HG02884 (cell line): ENCODE measurements at regions not wholly inside any gene's neighbourhood (a gene's known extent, or its start where the extent isn't known, plus 50 kb on each side); places are given as distances from the start of the nearest gene placed in this dataset.
"Not testable (repeated sequence)": the region's sequence is repeated elsewhere in the genome, so short reads cannot be mapped to it uniquely, and the experiment has no call there.

ENCODE experiments used
- ATAC-seq: cut with Tn5 transposase; IDR thresholded peaks from one replicate; pipeline ENCODE4 v1.9.1; 2021; ENCODE audit warnings: mild to moderate bottlenecking, moderate library complexity; ENCODE audit not compliant: unreplicated experiment

DNA sequence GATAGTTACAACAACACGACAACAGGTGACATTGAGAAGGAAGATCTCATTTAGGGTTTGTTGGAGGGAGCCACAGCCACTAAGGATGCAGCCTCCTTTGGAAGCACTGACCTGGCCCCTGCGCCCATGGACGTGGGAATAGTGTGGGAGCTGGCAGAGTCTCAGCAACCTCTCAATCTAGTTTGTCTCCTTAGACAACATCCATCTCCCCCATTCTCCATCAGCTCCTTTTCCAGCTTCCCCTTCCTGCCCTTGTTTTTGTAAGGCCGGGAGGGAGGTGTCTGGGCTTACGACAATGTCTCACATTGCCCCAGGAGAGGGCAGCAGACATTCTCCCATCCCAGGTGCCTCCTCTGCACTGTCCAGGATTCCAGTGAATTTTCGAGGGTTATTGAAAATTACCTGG is 170.2 kb upstream of the PZP start:
- ATAC-seq: no peak

DNA sequence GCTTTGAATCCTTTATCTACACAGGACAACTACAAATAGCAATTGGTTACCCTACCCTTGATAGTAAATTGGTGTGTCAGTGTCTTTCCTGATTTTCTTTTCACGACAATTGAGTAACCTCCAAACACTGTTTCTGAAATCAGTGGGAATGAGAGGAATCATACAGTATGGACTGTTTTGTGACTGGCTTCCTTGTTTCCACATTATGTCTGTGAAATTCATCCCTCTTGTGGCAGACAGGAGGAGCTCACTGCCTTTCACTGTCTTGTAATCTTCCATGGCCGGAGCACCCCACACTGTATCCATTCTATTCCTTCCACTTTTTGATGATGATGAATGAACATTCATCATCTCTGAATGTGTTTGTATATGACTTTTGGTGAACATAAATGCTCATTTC is 164.0 kb upstream of the PZP start:
- no peak for ATAC-seq

DNA sequence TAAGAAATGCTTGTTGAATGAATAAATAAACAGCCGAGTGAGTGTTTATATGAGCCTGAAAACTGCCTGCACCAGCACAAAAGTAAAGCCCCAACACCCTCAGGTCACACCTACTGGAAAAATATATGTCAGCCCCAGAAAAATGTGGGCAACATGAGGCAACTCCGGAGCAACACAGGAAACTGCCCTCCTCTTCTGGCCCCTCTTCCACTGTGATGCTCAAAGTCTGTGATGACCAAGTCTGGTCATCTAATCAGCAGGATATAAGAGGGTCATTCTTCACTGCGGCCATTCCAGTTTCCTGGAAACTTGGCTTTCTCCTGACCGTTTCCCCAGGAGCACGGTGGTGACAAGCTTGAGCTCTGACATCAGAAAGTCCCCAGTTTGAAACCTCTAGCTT is 159.6 kb upstream of the PZP start:
- ATAC-seq: no peak

GRCh38 chr12:9367201-9367600 is 159.0 kb upstream of the PZP start:
- no peak for ATAC-seq

- no peak for ATAC-seq
These were observed 157.1 kb upstream of the PZP start for GRCh38 chr12:9365296-9365695.

- ATAC-seq: peak; percentile 88
These were observed 156.3 kb upstream of the PZP start for GRCh38 chr12:9364224-9365176.

- ATAC-seq: no peak
These were observed 154.9 kb upstream of the PZP start for GRCh38 chr12:9363145-9363544.

DNA sequence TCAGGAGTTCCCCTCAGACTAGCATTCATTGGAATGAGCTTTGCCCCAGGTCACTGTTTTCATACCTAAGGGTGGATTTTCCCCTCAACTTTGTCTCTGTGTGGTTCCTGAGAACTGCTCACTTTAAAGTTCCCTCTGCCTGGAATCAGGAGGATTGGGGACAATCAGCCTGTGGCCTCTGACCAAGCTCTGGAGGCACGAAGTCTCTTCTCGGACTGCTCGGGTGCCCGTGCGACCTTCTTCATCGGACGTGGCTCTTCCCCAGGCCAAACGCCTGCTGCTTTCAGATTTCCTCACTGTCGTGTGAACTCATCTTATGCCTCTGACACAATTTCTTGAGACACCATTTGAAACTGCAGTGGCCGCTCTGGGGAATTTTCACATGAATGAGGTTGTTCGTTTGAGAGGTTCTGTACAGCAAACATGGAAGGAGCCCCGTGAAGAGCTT is 153.7 kb upstream of the PZP start:
- no peak for ATAC-seq

- ATAC-seq: not testable (repeated sequence)
These were observed 146.0 kb upstream of the PZP start for GRCh38 chr12:9354009-9354754.

- no peak for ATAC-seq
These were observed 142.9 kb upstream of the PZP start for GRCh38 chr12:9351136-9351535.

GRCh38 chr12:9349888-9350885 is 142.0 kb upstream of the PZP start:
- ATAC-seq: no peak

- ATAC-seq: no peak
These were observed 140.8 kb upstream of the PZP start for GRCh38 chr12:9348906-9349518.

GRCh38 chr12:9347328-9348127 is 139.3 kb upstream of the PZP start:
- no peak for ATAC-seq

GRCh38 chr12:9346866-9347327 is 138.7 kb upstream of the PZP start:
- no peak for ATAC-seq

- no peak for ATAC-seq
These were observed 137.0 kb upstream of the PZP start for GRCh38 chr12:9345171-9345570.

GRCh38 chr12:9344541-9344940 is 136.3 kb upstream of the PZP start:
- ATAC-seq: no peak

- no peak for ATAC-seq
These were observed 135.5 kb upstream of the PZP start for GRCh38 chr12:9343731-9344130.

DNA sequence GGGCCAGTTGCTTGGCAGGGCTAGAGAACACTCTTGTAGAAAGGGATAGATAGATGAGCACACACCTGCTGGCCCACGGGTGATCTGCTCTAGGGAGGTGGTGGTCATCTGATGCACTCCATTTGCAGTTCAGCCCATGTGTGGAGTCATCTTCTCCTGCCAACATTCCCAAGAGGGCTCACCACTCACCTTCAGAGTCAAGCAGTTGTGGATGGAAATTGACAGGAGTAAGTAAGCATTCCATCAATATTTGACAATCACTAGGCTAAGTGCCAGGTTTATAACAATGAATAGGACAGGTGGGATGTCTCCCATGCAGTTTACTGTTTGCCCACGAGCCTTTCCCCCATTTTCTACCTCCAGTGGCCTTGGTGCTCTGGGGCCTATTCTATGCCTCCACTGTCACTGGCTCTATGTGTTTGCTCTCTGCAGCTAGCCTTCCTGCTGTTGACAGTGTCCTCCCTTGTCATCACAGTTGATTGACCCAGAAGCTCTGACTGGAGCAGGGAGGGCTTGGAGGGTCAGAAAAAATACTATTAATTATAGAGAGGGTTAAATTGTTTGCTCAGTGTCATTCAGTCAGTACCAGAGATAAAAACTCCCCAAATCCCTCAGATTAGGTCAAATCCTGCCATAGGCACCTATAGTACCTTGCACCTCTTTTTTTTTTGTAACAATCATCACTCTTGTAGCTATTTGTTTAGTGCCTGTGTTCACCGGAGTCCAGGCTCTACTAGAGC is 134.6 kb upstream of the PZP start:
- ATAC-seq: no peak

DNA sequence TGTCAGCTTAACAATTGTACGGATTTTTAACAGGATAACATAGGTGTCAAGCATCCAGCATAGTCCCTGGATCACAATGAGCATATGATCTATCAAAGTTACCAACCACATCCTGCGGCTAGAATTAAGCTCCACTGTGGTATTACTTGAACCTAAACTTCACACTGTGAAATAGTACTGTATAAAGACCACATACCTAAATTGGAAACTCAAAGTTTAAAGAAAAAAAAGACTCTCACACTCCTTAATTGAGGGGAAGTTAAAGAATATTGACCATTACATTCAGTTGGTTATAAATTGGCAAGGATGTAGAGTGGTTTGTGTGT is 133.0 kb upstream of the PZP start:
- ATAC-seq: no peak
